HCT116 (cell line): ENCODE measurements at regions not wholly inside any gene's neighbourhood (a gene's known extent, or its start where the extent isn't known, plus 50 kb on each side); places are given as distances from the start of the nearest gene placed in this dataset.

Experiments used
- ATF3 ChIP-seq: IDR thresholded peaks from 2 replicates; pipeline ENCODE4 v1.6.1; 2012
- CEBPB ChIP-seq: IDR thresholded peaks from 2 replicates; pipeline ENCODE4 v1.6.1; 2012; ENCODE audit warnings: low read depth
- CTCF ChIP-seq, 3 experiments: fragments of 200-600 bp in 1 of 3; sonication (generic) in 1 of 3; IDR thresholded peaks in 2 of 3; conservative IDR thresholded peaks in 1 of 3; 2 replicates each; pipeline ENCODE4 v1.5.1; 2012 to 2017; ENCODE audit warnings: low read depth in 2 of 3, low read length in 2 of 3, antibody characterized with exemption in 1 of 3, borderline replicate concordance in 1 of 3, control low read depth in 1 of 3, mild to moderate bottlenecking in 1 of 3, mixed read lengths in 1 of 3, mixed run types in 1 of 3, moderate library complexity in 1 of 3; ENCODE audit not compliant: insufficient read depth in 1 of 3
- FOSL1 ChIP-seq: IDR thresholded peaks from 2 replicates; pipeline ENCODE4 v1.6.1; 2012; ENCODE audit warnings: low read depth
- JUND ChIP-seq: IDR thresholded peaks from 2 replicates; pipeline ENCODE4 v1.6.1; 2012
- POLR2A ChIP-seq: IDR thresholded peaks from 2 replicates; pipeline ENCODE4 v1.7.0; 2011; ENCODE audit warnings: borderline replicate concordance; ENCODE audit not compliant: insufficient read depth, insufficient read length; ENCODE audit errors: extremely low read depth
- POLR2AphosphoS5 ChIP-seq: IDR thresholded peaks from 2 replicates; pipeline ENCODE4 v1.6.1; 2011; ENCODE audit warnings: mild to moderate bottlenecking, low read depth, low read length, moderate library complexity
- RAD21 ChIP-seq: IDR thresholded peaks from 2 replicates; pipeline ENCODE4 v1.6.1; 2012; ENCODE audit warnings: low read depth, mild to moderate bottlenecking
- ZNF274 ChIP-seq: fragments of 200-500 bp; sonication (Bioruptor generic); IDR thresholded peaks from 2 replicates; pipeline ENCODE4 v1.6.1; 2014; ENCODE audit warnings: mild to moderate bottlenecking, low read depth, low read length, inconsistent platforms

- TF ChIP-seq JUND (no peak), CTCF (IDR thresholded peaks at IDR 0.05 in 2 of 3, conservative IDR thresholded peaks at IDR 0.05 in 1 of 3; ENCODE audit: borderline replicate concordance in 1 of 3, insufficient read depth in 1 of 3, low read depth in 2 of 3, low read length in 2 of 3) (no peak), RAD21 (no peak), FOSL1 (no peak), ATF3 (no peak), ZNF274 (no peak), CEBPB (no peak), POLR2AphosphoS5 (no peak), POLR2A (no peak)
Observed at GRCh38 chr17:77001487-77001886, 133.3 kb downstream of the MGAT5B start.
